H9 (cell line): ENCODE measurements at regions not wholly inside any gene's neighbourhood (a gene's known extent, or its start where the extent isn't known, plus 50 kb on each side); places are given as distances from the start of the nearest gene placed in this dataset.

ENCODE experiments used
- DNase-seq: peaks from one replicate; pipeline ENCODE4 v3.0.0-alpha.2; 2017
- H2AFZ ChIP-seq: one replicate; pipeline ENCODE4 v1.6.1; 2013; ENCODE audit warnings: mild to moderate bottlenecking, low read length, control low read depth, moderate library complexity
- H2AK5ac ChIP-seq: 2 replicates; pipeline ENCODE4 v1.6.1; 2013; ENCODE audit warnings: low read length, control low read depth, mixed read lengths; ENCODE audit not compliant: insufficient read length
- H2BK120ac ChIP-seq: one replicate; pipeline ENCODE4 v1.6.1; 2013; ENCODE audit warnings: low read depth, mild to moderate bottlenecking, low read length, control low read depth, inconsistent platforms; ENCODE audit not compliant: poor library complexity, severe bottlenecking
- H2BK12ac ChIP-seq: 2 replicates; pipeline ENCODE4 v1.6.1; 2013; ENCODE audit warnings: low read length, control low read depth, mixed read lengths, low read depth; ENCODE audit not compliant: insufficient read length
- H2BK15ac ChIP-seq: 2 replicates; pipeline ENCODE4 v1.6.1; 2013; ENCODE audit warnings: low read depth, low read length, control low read depth
- H2BK20ac ChIP-seq: one replicate; pipeline ENCODE4 v1.6.1; 2013; ENCODE audit warnings: low read depth, mild to moderate bottlenecking, low read length, control low read depth, inconsistent platforms; ENCODE audit not compliant: poor library complexity, severe bottlenecking
- H2BK5ac ChIP-seq: 2 replicates; pipeline ENCODE4 v1.6.1; 2013; ENCODE audit warnings: low read length, control low read depth, mixed read lengths; ENCODE audit not compliant: insufficient read length
- H3K14ac ChIP-seq: 2 replicates; pipeline ENCODE4 v1.6.1; 2013; ENCODE audit warnings: low read length, control low read depth; ENCODE audit not compliant: insufficient read depth
- H3K18ac ChIP-seq: 2 replicates; pipeline ENCODE4 v1.6.1; 2013; ENCODE audit warnings: low read depth, mild to moderate bottlenecking, mixed read lengths, low read length, control low read depth; ENCODE audit not compliant: insufficient read length
- H3K23ac ChIP-seq: 2 replicates; pipeline ENCODE4 v1.6.1; 2013; ENCODE audit warnings: low read length, control low read depth, mixed read lengths, low read depth; ENCODE audit not compliant: insufficient read length
- H3K23me2 ChIP-seq: 2 replicates; pipeline ENCODE4 v1.6.1; 2013; ENCODE audit warnings: low read depth, mild to moderate bottlenecking, mixed read lengths, low read length, control low read depth; ENCODE audit not compliant: insufficient read length, poor library complexity, severe bottlenecking
- H3K27ac ChIP-seq: 2 replicates; pipeline ENCODE4 v1.5.1; 2013; ENCODE audit warnings: low read length, control low read depth, mixed read lengths, low read depth; ENCODE audit not compliant: insufficient read length
- H3K27me3 ChIP-seq: 2 replicates; pipeline ENCODE4 v1.6.1; 2013; ENCODE audit warnings: low read length, control low read depth, inconsistent platforms; ENCODE audit not compliant: insufficient read depth
- H3K4ac ChIP-seq: 2 replicates; pipeline ENCODE4 v1.6.1; 2013; ENCODE audit warnings: low read depth, mild to moderate bottlenecking, control low read depth, inconsistent platforms, low read length, moderate library complexity
- H3K4me1 ChIP-seq: 2 replicates; pipeline ENCODE4 v1.6.1; 2013; ENCODE audit warnings: low read length, control low read depth, inconsistent platforms; ENCODE audit not compliant: insufficient read depth
- H3K4me2 ChIP-seq: 2 replicates; pipeline ENCODE4 v1.6.1; 2013; ENCODE audit warnings: low read length, control low read depth, mixed read lengths; ENCODE audit not compliant: insufficient read length, insufficient read depth
- H3K56ac ChIP-seq: 2 replicates; pipeline ENCODE4 v1.6.1; 2013; ENCODE audit warnings: low read depth, mild to moderate bottlenecking, mixed read lengths, low read length, control low read depth; ENCODE audit not compliant: insufficient read length
- H3K79me1 ChIP-seq: 2 replicates; pipeline ENCODE4 v1.6.1; 2013; ENCODE audit warnings: low read depth, mild to moderate bottlenecking, moderate library complexity, low read length, control low read depth, inconsistent platforms; ENCODE audit not compliant: insufficient read depth, poor library complexity, severe bottlenecking
- H3K79me2 ChIP-seq: 2 replicates; pipeline ENCODE4 v1.6.1; 2013; ENCODE audit warnings: low read length, control low read depth, inconsistent platforms; ENCODE audit not compliant: insufficient read depth
- H3K9ac ChIP-seq: 2 replicates; pipeline ENCODE4 v1.6.1; 2013; ENCODE audit warnings: low read length, control low read depth, mixed read lengths; ENCODE audit not compliant: insufficient read length; ENCODE audit errors: extremely low read depth
- H3K9me3 ChIP-seq: one replicate; pipeline ENCODE4 v1.6.1; 2013; ENCODE audit warnings: low read depth, low read length, inconsistent platforms; ENCODE audit not compliant: control insufficient read depth
- H3T11ph ChIP-seq: one replicate; pipeline ENCODE4 v1.6.1; 2013; ENCODE audit warnings: mild to moderate bottlenecking, low read length, control low read depth, inconsistent platforms
- H4K20me1 ChIP-seq: one replicate; pipeline ENCODE4 v1.6.1; 2013; ENCODE audit not compliant: control insufficient read depth, insufficient read length, insufficient read depth
- H4K5ac ChIP-seq: 2 replicates; pipeline ENCODE4 v1.6.1; 2013; ENCODE audit warnings: low read depth, mild to moderate bottlenecking, mixed read lengths, low read length, control low read depth; ENCODE audit not compliant: insufficient read length
- H4K8ac ChIP-seq: replicated peaks from 2 replicates; pipeline ENCODE4 v1.6.1; 2013; ENCODE audit warnings: low read length, control low read depth, mixed read lengths, low read depth; ENCODE audit not compliant: insufficient read length
- H4K91ac ChIP-seq: 2 replicates; pipeline ENCODE4 v1.6.1; 2013; ENCODE audit warnings: low read depth, mild to moderate bottlenecking, moderate library complexity, mixed read lengths, low read length, control low read depth; ENCODE audit not compliant: insufficient read length
- H3K27ac Mint-ChIP-seq, 3 experiments: 2 replicates in 2 of 3; 3 replicates in 1 of 3; pipeline ENCODE4 v1.8.0; 2020 to 2021; ENCODE audit warnings: mixed read lengths in 3 of 3, mild to moderate bottlenecking in 1 of 3, moderate library complexity in 1 of 3
- H3K27me3 Mint-ChIP-seq: 2 replicates; pipeline ENCODE4 v1.8.0; 2021; ENCODE audit warnings: low read depth, mild to moderate bottlenecking, moderate library complexity, mixed read lengths
- H3K36me3 Mint-ChIP-seq, 3 experiments: 2 replicates in 2 of 3; 3 replicates in 1 of 3; pipeline ENCODE4 v1.8.0; 2020 to 2021; ENCODE audit warnings: low read depth in 3 of 3, mixed read lengths in 3 of 3; ENCODE audit not compliant: insufficient read depth in 1 of 3
- H3K4me1 Mint-ChIP-seq, 2 experiments: 2 replicates each; pipeline ENCODE4 v1.8.0; 2020; ENCODE audit warnings: mixed read lengths in 2 of 2
- H3K4me3 Mint-ChIP-seq, 2 experiments: 2 replicates in 1 of 2; 3 replicates in 1 of 2; pipeline ENCODE4 v1.8.0; 2020 to 2021; ENCODE audit warnings: mild to moderate bottlenecking in 2 of 2, mixed read lengths in 2 of 2, moderate library complexity in 1 of 2
- H3K9me3 Mint-ChIP-seq, 2 experiments: 2 replicates in 1 of 2; 3 replicates in 1 of 2; pipeline ENCODE4 v1.8.0; 2020; ENCODE audit warnings: mild to moderate bottlenecking in 2 of 2, mixed read lengths in 2 of 2, moderate library complexity in 1 of 2
- CTCF ChIP-seq: fragments of 200-600 bp; sonication (generic); conservative IDR thresholded peaks from 3 replicates; pipeline ENCODE4 v1.8.0; 2021; ENCODE audit warnings: antibody characterized with exemption, mild to moderate bottlenecking
- WGBS: extraction: QIAGEN DNeasy Blood & Tissue Kit; methylation state at CpG from one replicate; pipeline ENCODE4 v1.1.7; 2013; ENCODE audit warnings: missing lambda C conversion rate, low lambda C conversion rate, mixed read lengths; ENCODE audit not compliant: insufficient read length; ENCODE audit errors: extremely low coverage; 5-methylcytosine and 5-hydroxymethylcytosine counted together

GRCh38 chr11:29187215-29187614 lies 829.6 kb downstream of the KCNA4 start:
- Histone ChIP-seq H2BK20ac (no peak overlapping the region), H4K20me1 (no peaks in the 10 kb centered on the region), H3K4ac (no peak overlapping the region), H3K9me3 (no peaks in the 10 kb centered on the region), H2BK15ac (no peak overlapping the region), H3K79me2 (no peaks in the 10 kb centered on the region), H3K4me2 (no peak overlapping the region), H4K5ac (no peak overlapping the region), H2BK12ac (no peak overlapping the region), H2AK5ac (no peak overlapping the region), H4K8ac (no peak overlapping the region), H3K18ac (no peak overlapping the region), H3K79me1 (no peaks in the 10 kb centered on the region), H3T11ph (no peak overlapping the region), H3K14ac (no peak overlapping the region), H2BK120ac (no peak overlapping the region), H3K56ac (no peak overlapping the region), H2AFZ (no peak overlapping the region), H3K27ac (no peak overlapping the region), H2BK5ac (no peak overlapping the region), H3K27me3 (no peaks in the 10 kb centered on the region), H3K4me1 (no peaks in the 10 kb centered on the region), H3K23ac (no peak overlapping the region), H3K9ac (no peak overlapping the region), H3K23me2 (no peaks in the 10 kb centered on the region), H4K91ac (no peak overlapping the region)
- no peak for DNase-seq
- H3K36me3 Mint-ChIP-seq: no peaks in the 10 kb centered on the region
- H3K27ac Mint-ChIP-seq: no peak overlapping the region
- no peaks in the 10 kb centered on the region for H3K4me1 Mint-ChIP-seq
- WGBS: no CpG with 5 or more reads among the region's 1 CpG
- no peaks in the 10 kb centered on the region for H3K27me3 Mint-ChIP-seq
- TF ChIP-seq CTCF: no peak
- peaks cover 0 to under 1% of the 10 kb centered on the region in 2 experiments; a peak in 2 of 5 replicates for H3K9me3 Mint-ChIP-seq
- no peak overlapping the region for H3K4me3 Mint-ChIP-seq
